Caco-2 (cell line): ENCODE measurements at regions not wholly inside any gene's neighbourhood (a gene's known extent, or its start where the extent isn't known, plus 50 kb on each side); places are given as distances from the start of the nearest gene placed in this dataset.

ENCODE experiments used
- BruUV-seq: library from RNA; stranded (reverse); fragments of 400-500 nt; replicated peaks from 2 replicates; lab custom pipeline; 2021; lab: Mats Ljungman, UMichigan
- CTCF ChIA-PET: fragments of 300-600 bp; sonication (Branson Sonifier 250); formaldehyde crosslinking; loops from one replicate; lab custom pipeline; 2022; ENCODE audit warnings: antibody characterized with exemption; lab: Charles Lee
- POLR2A ChIA-PET: fragments of 300-600 bp; sonication (Branson Sonifier 250); formaldehyde crosslinking; loops from one replicate; lab custom pipeline; 2022; ENCODE audit warnings: antibody characterized with exemption; lab: Charles Lee
- DNase-seq, 2 experiments: peaks; one replicate each; pipeline versions ENCODE4 v3.0.0 to v3.0.0-alpha.2; 2020 to 2022
- H3K27me3 ChIP-seq: replicated peaks from 2 replicates; pipeline ENCODE4 v1.6.0; 2011; ENCODE audit warnings: low read length; ENCODE audit not compliant: control insufficient read depth, insufficient read depth
- H3K36me3 ChIP-seq: 2 replicates; pipeline ENCODE4 v1.5.1; 2011; ENCODE audit warnings: low read length; ENCODE audit not compliant: control insufficient read depth, insufficient read depth
- H3K4me1 ChIP-seq: fragments of 250-450 bp; sonication (Bioruptor Pico); 2 replicates; pipeline ENCODE4 v1.5.1; 2020; ENCODE audit warnings: mild to moderate bottlenecking
- H3K4me3 ChIP-seq: 2 replicates; pipeline ENCODE4 v1.5.1; 2011; ENCODE audit warnings: low read depth, mild to moderate bottlenecking, control low read depth, low read length
- H3K9me3 ChIP-seq: fragments of 250-450 bp; sonication (Bioruptor Pico); 2 replicates; pipeline ENCODE4 v1.5.1; 2020; ENCODE audit warnings: mild to moderate bottlenecking, moderate library complexity
- H3K27ac Mint-ChIP-seq: one replicate; pipeline ENCODE4 v1.8.0; 2022; ENCODE audit warnings: mixed read lengths; ENCODE audit not compliant: unreplicated experiment
- H3K27me3 Mint-ChIP-seq: one replicate; pipeline ENCODE4 v1.8.0; 2022; ENCODE audit warnings: mixed read lengths; ENCODE audit not compliant: insufficient read depth, unreplicated experiment
- H3K36me3 Mint-ChIP-seq: one replicate; pipeline ENCODE4 v1.8.0; 2022; ENCODE audit warnings: mild to moderate bottlenecking, mixed read lengths; ENCODE audit not compliant: insufficient read depth, unreplicated experiment
- H3K4me1 Mint-ChIP-seq: one replicate; pipeline ENCODE4 v1.8.0; 2022; ENCODE audit warnings: low read depth, mixed read lengths; ENCODE audit not compliant: unreplicated experiment
- H3K4me3 Mint-ChIP-seq: one replicate; pipeline ENCODE4 v1.8.0; 2022; ENCODE audit warnings: mild to moderate bottlenecking, moderate library complexity, mixed read lengths; ENCODE audit not compliant: unreplicated experiment
- H3K9me3 Mint-ChIP-seq: one replicate; pipeline ENCODE4 v1.8.0; 2022; ENCODE audit warnings: mixed read lengths; ENCODE audit not compliant: unreplicated experiment
- CTCF ChIP-seq, 2 experiments: fragments of 200-600 bp in 1 of 2; IDR thresholded peaks; 1 replicate in 1 of 2; 2 replicates in 1 of 2; pipeline versions ENCODE4 v1.5.1 to v1.8.0; 2011 to 2022; ENCODE audit warnings: antibody characterized with exemption in 1 of 2, control low read depth in 1 of 2, inconsistent platforms in 1 of 2, low read depth in 1 of 2, low read length in 1 of 2, mild to moderate bottlenecking in 1 of 2, moderate library complexity in 1 of 2; ENCODE audit not compliant: insufficient read depth in 1 of 2, severe bottlenecking in 1 of 2, unreplicated experiment in 1 of 2
- intact Hi-C: fragments of 100-400 bp; cut with micrococcal nuclease; formaldehyde crosslinking; loops from one replicate; pipeline ENCODE4 v1.10.0; 2022; ENCODE audit not compliant: unreplicated experiment

DNA sequence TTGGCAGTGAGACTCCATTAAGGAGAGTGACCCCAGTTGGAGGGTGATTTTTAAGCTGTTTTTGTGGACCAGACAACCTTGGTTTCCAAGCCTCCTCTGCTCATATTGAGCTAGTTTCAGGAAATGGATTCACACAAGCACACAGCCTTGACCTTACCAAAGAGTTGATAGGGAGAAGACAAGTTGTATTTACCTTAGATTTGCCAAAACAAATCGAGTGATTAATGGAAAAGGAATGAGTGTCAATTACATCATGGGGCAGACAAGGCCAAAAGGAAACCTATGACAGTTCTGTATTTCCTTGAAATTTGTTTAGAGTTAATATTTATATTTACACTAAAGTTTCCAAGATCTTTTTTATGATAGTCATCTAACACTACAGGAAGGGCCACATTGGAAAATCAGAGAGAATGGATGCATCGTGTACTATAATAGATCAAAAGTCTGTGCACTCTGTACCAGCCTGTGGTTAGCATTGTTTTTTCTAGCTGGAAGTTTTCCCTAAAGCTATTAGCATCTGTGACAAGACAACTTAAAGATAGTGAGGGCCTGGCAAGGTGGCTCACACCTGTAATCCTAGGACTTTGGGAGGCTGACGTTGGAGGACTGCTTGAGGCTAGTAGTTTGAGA lies 86.0 kb upstream of the FER start:
- Mint-ChIP-seq H3K4me1 (peaks cover 13% of the 10 kb centered on the region), H3K27me3 (peaks cover 5% of the 10 kb centered on the region), H3K9me3 (no peaks in the 10 kb centered on the region), H3K27ac (no peak overlapping the region), H3K4me3 (no peak overlapping the region), H3K36me3 (no peaks in the 10 kb centered on the region)
- ChIA-PET POLR2A (no interaction called here), CTCF (interaction anchor here (1.0 kb wide), 1 partner anchor 19 kb away, joined by 3 read pairs; no protein-coding TSS in a partner anchor)
- Histone ChIP-seq H3K36me3 (no peaks in the 10 kb centered on the region; the same call in 1 of the 2 replicates), H3K4me1 (no peaks in the 10 kb centered on the region), H3K4me3 (no peak overlapping the region), H3K9me3 (no peaks in the 10 kb centered on the region), H3K27me3 (no peaks in the 10 kb centered on the region)
- intact Hi-C loops = no loop called here
- BruUV-seq = no TSS peak
- no peak for TF ChIP-seq CTCF (IDR thresholded peaks at IDR 0.05; ENCODE audit: insufficient read depth in 1 of 2, low read depth in 1 of 2, low read length in 1 of 2, severe bottlenecking in 1 of 2, unreplicated experiment in 1 of 2)
- DNase-seq = no peak

DNA sequence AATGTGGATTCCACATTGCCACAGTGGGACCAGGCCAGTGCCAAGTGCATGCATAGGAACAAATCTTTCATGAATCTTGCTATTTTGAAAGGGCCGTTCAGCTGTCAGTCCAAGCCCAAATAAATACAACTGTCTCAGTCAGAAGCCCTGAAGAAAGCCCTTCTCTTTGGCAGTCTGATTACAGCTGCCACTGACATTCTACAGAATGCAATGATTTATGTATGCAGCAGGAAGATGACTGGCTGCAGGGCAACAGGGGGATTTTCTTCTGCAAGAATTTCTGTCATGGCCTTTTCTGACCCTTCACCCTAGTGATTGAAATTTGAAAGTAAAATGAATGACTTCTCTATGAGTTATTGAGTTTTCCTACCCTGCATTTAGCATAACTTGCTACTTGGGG lies 86.7 kb upstream of the FER start:
- no peak for TF ChIP-seq CTCF (IDR thresholded peaks at IDR 0.05; ENCODE audit: insufficient read depth in 1 of 2, low read depth in 1 of 2, low read length in 1 of 2, severe bottlenecking in 1 of 2, unreplicated experiment in 1 of 2)
- no peak overlapping the region for H3K27ac Mint-ChIP-seq
- Histone ChIP-seq H3K4me3 (no peak overlapping the region), H3K27me3 (no peaks in the 10 kb centered on the region), H3K9me3 (no peaks in the 10 kb centered on the region), H3K4me1 (no peaks in the 10 kb centered on the region), H3K36me3 (no peaks in the 10 kb centered on the region; the same call in 1 of the 2 replicates)
- ChIA-PET CTCF (interaction anchor here (1.0 kb wide), 1 partner anchor 19 kb away, joined by 3 read pairs; no protein-coding TSS in a partner anchor), POLR2A (no interaction called here)
- DNase-seq = no peak
- H3K9me3 Mint-ChIP-seq = no peaks in the 10 kb centered on the region
- H3K4me1 Mint-ChIP-seq = peaks cover 13% of the 10 kb centered on the region
- no peak overlapping the region for H3K4me3 Mint-ChIP-seq
- intact Hi-C loops = no loop called here
- H3K27me3 Mint-ChIP-seq = peaks cover 6% of the 10 kb centered on the region
- H3K36me3 Mint-ChIP-seq = no peaks in the 10 kb centered on the region
- BruUV-seq = no TSS peak

DNA sequence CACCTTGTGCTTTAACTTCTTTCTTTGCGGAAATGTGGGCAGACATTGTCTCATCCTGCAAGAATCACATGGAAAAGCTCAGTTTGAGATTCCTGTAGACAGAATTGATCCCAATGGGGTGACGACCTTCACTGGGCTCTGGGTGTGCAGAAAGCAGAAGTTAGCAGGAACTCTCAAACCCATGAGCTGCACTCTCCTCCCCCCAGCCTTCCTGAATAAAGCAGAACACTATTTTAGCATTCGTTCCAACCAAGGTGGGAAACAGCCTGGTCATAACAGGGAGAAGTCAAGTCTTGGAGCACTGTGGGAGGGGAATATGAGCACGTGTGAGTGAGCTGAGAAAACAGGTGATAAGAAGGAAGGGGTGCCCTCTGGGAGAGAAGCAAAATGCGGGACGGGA lies 87.4 kb upstream of the FER start:
- Mint-ChIP-seq H3K36me3 (no peaks in the 10 kb centered on the region), H3K27ac (no peak overlapping the region), H3K4me1 (peaks cover 13% of the 10 kb centered on the region), H3K4me3 (no peak overlapping the region), H3K9me3 (no peaks in the 10 kb centered on the region), H3K27me3 (peaks cover 6% of the 10 kb centered on the region)
- no peak for DNase-seq
- no peak for TF ChIP-seq CTCF (IDR thresholded peaks at IDR 0.05; ENCODE audit: insufficient read depth in 1 of 2, low read depth in 1 of 2, low read length in 1 of 2, severe bottlenecking in 1 of 2, unreplicated experiment in 1 of 2)
- intact Hi-C loops = no loop called here
- no peaks in the 10 kb centered on the region for H3K27me3 ChIP-seq
- no peaks in the 10 kb centered on the region for H3K9me3 ChIP-seq
- BruUV-seq = no TSS peak
- no peaks in the 10 kb centered on the region for H3K4me1 ChIP-seq
- H3K36me3 ChIP-seq = no peaks in the 10 kb centered on the region; the same call in 1 of the 2 replicates
- POLR2A ChIA-PET = no interaction called here
- no peak overlapping the region for H3K4me3 ChIP-seq
- CTCF ChIA-PET = no interaction called here
